B cell (primary cell): ENCODE measurements at regions not wholly inside any gene's neighbourhood (a gene's known extent, or its start where the extent isn't known, plus 50 kb on each side); places are given as distances from the start of the nearest gene placed in this dataset.

Source experiments
- ATAC-seq: fragments of 200-7000 bp; cut with Tn5 transposase; one replicate; pipeline ENCODE4 v1.10.0; 2021; ENCODE audit warnings: low read depth, mild to moderate bottlenecking, moderate number of reproducible peaks, moderate library complexity
- CTCF ChIA-PET: fragments of 350-600 bp; sonication (Branson Sonifier 250); formaldehyde crosslinking; loops from one replicate; lab custom pipeline; 2021; ENCODE audit warnings: antibody characterized with exemption, inconsistent platforms; lab: Charles Lee
- POLR2A ChIA-PET: fragments of 350-600 bp; sonication (Branson Sonifier 250); formaldehyde crosslinking; loops from one replicate; lab custom pipeline; 2021; ENCODE audit warnings: antibody characterized with exemption; lab: Charles Lee
- DNase-seq: peaks from one replicate; pipeline ENCODE4 v3.0.0; 2013
- H2AFZ ChIP-seq: 2 replicates; pipeline ENCODE4 v1.6.1; 2012; ENCODE audit warnings: mild to moderate bottlenecking, low read depth, low read length; ENCODE audit not compliant: insufficient read depth, poor library complexity, severe bottlenecking
- H3K27ac ChIP-seq, 2 donors: 1 replicate in 1 of 2; 2 replicates in 1 of 2; pipeline ENCODE4 v1.5.1; 2012 to 2013; ENCODE audit warnings: low read length in 2 of 2, mild to moderate bottlenecking in 2 of 2, moderate library complexity in 1 of 2
- H3K27me3 ChIP-seq, 4 experiments: fragments of 200-600 bp in 1 of 4; sonication (generic) in 1 of 4; replicated peaks in 1 of 4; 1 replicate in 2 of 4; 2 replicates in 2 of 4; pipeline versions ENCODE4 v1.6.1 to v1.7.0; 2013 to 2016; ENCODE audit warnings: low read length in 3 of 4, mild to moderate bottlenecking in 2 of 4, mixed read lengths in 1 of 4, moderate library complexity in 1 of 4; ENCODE audit not compliant: insufficient read depth in 4 of 4, control insufficient read depth in 3 of 4; ENCODE audit errors: control extremely low read depth in 1 of 4
- H3K36me3 ChIP-seq, 2 experiments: replicated peaks in 1 of 2; 1 replicate in 1 of 2; 2 replicates in 1 of 2; pipeline versions ENCODE4 v1.6.1 to v1.7.1; 2013; ENCODE audit warnings: low read length in 1 of 2; ENCODE audit not compliant: insufficient read depth in 2 of 2, control insufficient read depth in 1 of 2; ENCODE audit errors: control extremely low read depth in 1 of 2, extremely low read depth in 1 of 2
- H3K4me1 ChIP-seq, 2 donors: fragments of 200-600 bp in 1 of 2; sonication (generic) in 1 of 2; 1 replicate in 1 of 2; 2 replicates in 1 of 2; pipeline versions ENCODE4 v1.5.1 to v1.6.1; 2013 to 2017; ENCODE audit warnings: low read length in 2 of 2; ENCODE audit not compliant: control insufficient read depth in 2 of 2, insufficient read depth in 2 of 2
- H3K4me2 ChIP-seq: replicated peaks from 2 replicates; pipeline ENCODE3; 2012; ENCODE audit warnings: mild to moderate bottlenecking, low read depth, low read length; ENCODE audit not compliant: poor library complexity, severe bottlenecking
- H3K4me3 ChIP-seq, 5 experiments: fragments of 200-600 bp in 1 of 5; sonication (generic) in 1 of 5; 1 replicate in 3 of 5; 2 replicates in 2 of 5; pipeline versions ENCODE4 v1.5.1 to v1.7.0; 2011 to 2016; ENCODE audit warnings: low read length in 4 of 5, mild to moderate bottlenecking in 4 of 5, low read depth in 2 of 5, control low read depth in 1 of 5, moderate library complexity in 1 of 5; ENCODE audit not compliant: insufficient read depth in 1 of 5; ENCODE audit errors: control extremely low read depth in 1 of 5, extremely low read depth in 1 of 5
- H3K79me2 ChIP-seq: fragments of 200-600 bp; sonication (generic); one replicate; pipeline ENCODE4 v1.6.0; 2016; ENCODE audit warnings: low read length; ENCODE audit not compliant: control insufficient read depth, insufficient read depth
- H3K9ac ChIP-seq: fragments of 200-600 bp; sonication (generic); 2 replicates; pipeline ENCODE4 v1.6.1; 2017; ENCODE audit warnings: mild to moderate bottlenecking, low read length, moderate library complexity
- H3K9me3 ChIP-seq, 3 donors: one replicate each; pipeline versions ENCODE4 v1.6.1 to v1.7.1; 2013; ENCODE audit warnings: low read length in 2 of 3; ENCODE audit not compliant: control insufficient read depth in 2 of 3, insufficient read depth in 1 of 3; ENCODE audit errors: control extremely low read depth in 1 of 3
- H4K20me1 ChIP-seq: 2 replicates; pipeline ENCODE4 v1.6.0; 2012; ENCODE audit warnings: mild to moderate bottlenecking, low read length; ENCODE audit not compliant: insufficient read depth, control insufficient read depth, poor library complexity, severe bottlenecking
- H3K27ac Mint-ChIP-seq: one replicate; pipeline ENCODE4 v1.8.0; 2021; ENCODE audit warnings: mixed read lengths
- H3K27me3 Mint-ChIP-seq: one replicate; pipeline ENCODE4 v1.8.0; 2021; ENCODE audit warnings: mixed read lengths
- H3K4me1 Mint-ChIP-seq: one replicate; pipeline ENCODE4 v1.8.0; 2021; ENCODE audit warnings: mixed read lengths
- H3K4me3 Mint-ChIP-seq: one replicate; pipeline ENCODE4 v1.8.0; 2021; ENCODE audit warnings: mixed read lengths
- H3K9me3 Mint-ChIP-seq: one replicate; pipeline ENCODE4 v1.8.0; 2022; ENCODE audit warnings: mixed read lengths; ENCODE audit not compliant: insufficient read depth
- CTCF ChIP-seq: fragments of 200-600 bp; IDR thresholded peaks from one replicate; pipeline ENCODE4 v1.8.0; 2022; ENCODE audit warnings: antibody characterized with exemption, mild to moderate bottlenecking
- EZH2 ChIP-seq: IDR thresholded peaks from 2 replicates; pipeline ENCODE4 v1.6.1; 2012; ENCODE audit warnings: borderline replicate concordance, low read depth, mild to moderate bottlenecking, moderate library complexity, low read length; ENCODE audit not compliant: insufficient read depth, poor library complexity, severe bottlenecking
- WGBS: methylation state at CpG from one replicate; pipeline ENCODE4 v1.1.5; 2013; ENCODE audit warnings: missing lambda C conversion rate; ENCODE audit not compliant: insufficient coverage; 5-methylcytosine and 5-hydroxymethylcytosine counted together
- intact Hi-C: fragments of 100-400 bp; cut with micrococcal nuclease; formaldehyde crosslinking; loops from one replicate; pipeline ENCODE4 v1.10.0; 2022

GRCh38 chr2:187143537-187143936 lies 294.6 kb upstream of the ZSWIM2 start:
- intact Hi-C loops: no loop called here
- no peak overlapping the region for H3K27ac Mint-ChIP-seq
- H3K27ac ChIP-seq: no peak overlapping the region
- H3K9me3 Mint-ChIP-seq: no peaks in the 10 kb centered on the region
- no peaks in the 10 kb centered on the region for H4K20me1 ChIP-seq
- no peak overlapping the region for H2AFZ ChIP-seq
- no peaks in the 10 kb centered on the region for H3K4me1 ChIP-seq
- no peak overlapping the region for H3K9ac ChIP-seq
- H3K4me3 ChIP-seq: no peak overlapping the region
- H3K79me2 ChIP-seq: no peaks in the 10 kb centered on the region
- no peak overlapping the region for H3K4me3 Mint-ChIP-seq
- H3K27me3 ChIP-seq: no peaks in the 10 kb centered on the region
- ATAC-seq: no peak
- DNase-seq: no peak
- no peak for TF ChIP-seq CTCF
- no peak for TF ChIP-seq EZH2
- H3K36me3 ChIP-seq: no peaks in the 10 kb centered on the region
- ChIA-PET CTCF (interaction anchor here (0.6 kb wide), 1 partner anchor 8 kb away, joined by 3 read pairs; no protein-coding TSS in a partner anchor), POLR2A (no interaction called here)
- no peaks in the 10 kb centered on the region for H3K27me3 Mint-ChIP-seq
- peaks cover 0 to 1% (median 0%) of the 10 kb centered on the region in 3 donors for H3K9me3 ChIP-seq
- no peaks in the 10 kb centered on the region for H3K4me1 Mint-ChIP-seq
- H3K4me2 ChIP-seq: no peak overlapping the region
- 80% methylated on average over 1 of the region's 3 CpGs for WGBS

- Histone ChIP-seq H3K9ac (no peak overlapping the region), H3K79me2 (no peaks in the 10 kb centered on the region), H4K20me1 (no peaks in the 10 kb centered on the region), H3K4me3 (no peak overlapping the region), H3K4me1 (no peaks in the 10 kb centered on the region), H3K27ac (no peak overlapping the region), H2AFZ (no peak overlapping the region), H3K4me2 (no peak overlapping the region), H3K9me3 (no peaks in the 10 kb centered on the region), H3K36me3 (no peaks in the 10 kb centered on the region), H3K27me3 (no peaks in the 10 kb centered on the region)
- ATAC-seq: no peak
- no peaks in the 10 kb centered on the region for H3K27me3 Mint-ChIP-seq
- no peak for DNase-seq
- TF ChIP-seq EZH2 (no peak), CTCF (no peak)
- intact Hi-C loops: no loop called here
- no peaks in the 10 kb centered on the region for H3K9me3 Mint-ChIP-seq
- H3K27ac Mint-ChIP-seq: no peak overlapping the region
- CTCF ChIA-PET: no interaction called here
- no peaks in the 10 kb centered on the region for H3K4me1 Mint-ChIP-seq
- no peak overlapping the region for H3K4me3 Mint-ChIP-seq
- POLR2A ChIA-PET: no interaction called here
Observed at GRCh38 chr2:187139469-187139868, 290.5 kb upstream of the ZSWIM2 start.
